ENCODE measurements at regions not wholly inside any gene's neighbourhood (a gene's known extent, or its start where the extent isn't known, plus 50 kb on each side); places are given as distances from the start of the nearest gene placed in this dataset.

- Histone ChIP-seq H3K4me2 (ENCODE audit: extremely low read depth, insufficient read depth, low read length) (no peak overlapping the region), H4K20me1 (ENCODE audit: control insufficient read depth, extremely low read depth, insufficient read depth, low read length) (no peaks in the 10 kb centered on the region), H3K9ac (ENCODE audit: insufficient read depth, low read length) (no peak overlapping the region), H3K79me2 (ENCODE audit: control insufficient read depth, insufficient read depth, low read length) (no peaks in the 10 kb centered on the region), H3K36me3 (ENCODE audit: control insufficient read depth, insufficient read depth, low read length) (no peaks in the 10 kb centered on the region), H3K27ac (ENCODE audit: insufficient read depth, low read length) (no peak overlapping the region), H3K27me3 (ENCODE audit: control insufficient read depth, insufficient read depth, low read length) (no peaks in the 10 kb centered on the region), H3K9me3 (ENCODE audit: control insufficient read depth, insufficient read depth, low read depth, low read length) (no peaks in the 10 kb centered on the region), H3K4me3 (replicated peaks in 1 of 4; ENCODE audit: control extremely low read depth in 1 of 4, insufficient read depth in 1 of 4, low read depth in 3 of 4, low read length in 4 of 4) (no peak overlapping the region), H2AFZ (ENCODE audit: low read length) (no peak overlapping the region), H3K4me1 (ENCODE audit: control insufficient read depth, extremely low read depth, insufficient read depth, low read length) (no peaks in the 10 kb centered on the region)
- DNase-seq (ENCODE audit: low read depth in 2 of 2) = no peak
- no peak for TF ChIP-seq EZH2 (IDR thresholded peaks at IDR 0.05; ENCODE audit: low read length, missing control alignments)
- TF ChIP-seq CTCF (conservative IDR thresholded peaks at IDR 0.05 in 1 of 2, IDR thresholded peaks at IDR 0.05 in 1 of 2; ENCODE audit: low read depth in 1 of 2, low read length in 2 of 2) = no peak
These were observed 104.5 kb upstream of the PKN2 start for GRCh38 chr1:88579598-88579997.

- no peak for DNase-seq (ENCODE audit: low read depth in 2 of 2)
- H3K4me3 ChIP-seq (replicated peaks in 1 of 4; ENCODE audit: control extremely low read depth in 1 of 4, insufficient read depth in 1 of 4, low read depth in 3 of 4, low read length in 4 of 4) = no peak overlapping the region
- TF ChIP-seq CTCF (conservative IDR thresholded peaks at IDR 0.05 in 1 of 2, IDR thresholded peaks at IDR 0.05 in 1 of 2; ENCODE audit: low read depth in 1 of 2, low read length in 2 of 2) (no peak), EZH2 (IDR thresholded peaks at IDR 0.05; ENCODE audit: low read length, missing control alignments) (no peak)
- H3K9ac ChIP-seq (ENCODE audit: insufficient read depth, low read length) = no peak overlapping the region
- no peaks in the 10 kb centered on the region for H3K9me3 ChIP-seq (ENCODE audit: control insufficient read depth, insufficient read depth, low read depth, low read length)
- H3K27ac ChIP-seq (ENCODE audit: insufficient read depth, low read length) = no peak overlapping the region
- H4K20me1 ChIP-seq (ENCODE audit: control insufficient read depth, extremely low read depth, insufficient read depth, low read length) = no peaks in the 10 kb centered on the region
- H3K4me2 ChIP-seq (ENCODE audit: extremely low read depth, insufficient read depth, low read length) = no peak overlapping the region
- H3K79me2 ChIP-seq (ENCODE audit: control insufficient read depth, insufficient read depth, low read length) = no peaks in the 10 kb centered on the region
- H2AFZ ChIP-seq (ENCODE audit: low read length) = no peak overlapping the region
- H3K27me3 ChIP-seq (ENCODE audit: control insufficient read depth, insufficient read depth, low read length) = no peaks in the 10 kb centered on the region
- H3K36me3 ChIP-seq (ENCODE audit: control insufficient read depth, insufficient read depth, low read length) = no peaks in the 10 kb centered on the region
- no peaks in the 10 kb centered on the region for H3K4me1 ChIP-seq (ENCODE audit: control insufficient read depth, extremely low read depth, insufficient read depth, low read length)
These were observed 102.4 kb upstream of the PKN2 start for GRCh38 chr1:88581703-88582102.

GRCh38 chr1:88593358-88593757 is 90.7 kb upstream of the PKN2 start:
- Histone ChIP-seq H3K36me3 (ENCODE audit: control insufficient read depth, insufficient read depth, low read length) (no peaks in the 10 kb centered on the region), H3K27ac (ENCODE audit: insufficient read depth, low read length) (no peak overlapping the region), H3K4me1 (ENCODE audit: control insufficient read depth, extremely low read depth, insufficient read depth, low read length) (no peaks in the 10 kb centered on the region), H3K4me3 (replicated peaks in 1 of 4; ENCODE audit: control extremely low read depth in 1 of 4, insufficient read depth in 1 of 4, low read depth in 3 of 4, low read length in 4 of 4) (no peak overlapping the region), H3K27me3 (ENCODE audit: control insufficient read depth, insufficient read depth, low read length) (no peaks in the 10 kb centered on the region), H3K9me3 (ENCODE audit: control insufficient read depth, insufficient read depth, low read depth, low read length) (no peaks in the 10 kb centered on the region), H3K79me2 (ENCODE audit: control insufficient read depth, insufficient read depth, low read length) (no peaks in the 10 kb centered on the region), H4K20me1 (ENCODE audit: control insufficient read depth, extremely low read depth, insufficient read depth, low read length) (no peaks in the 10 kb centered on the region), H2AFZ (ENCODE audit: low read length) (no peak overlapping the region), H3K9ac (ENCODE audit: insufficient read depth, low read length) (no peak overlapping the region), H3K4me2 (ENCODE audit: extremely low read depth, insufficient read depth, low read length) (no peak overlapping the region)
- no peak for DNase-seq (ENCODE audit: low read depth in 2 of 2)
- TF ChIP-seq EZH2 (IDR thresholded peaks at IDR 0.05; ENCODE audit: low read length, missing control alignments) = no peak
- no peak for TF ChIP-seq CTCF (conservative IDR thresholded peaks at IDR 0.05 in 1 of 2, IDR thresholded peaks at IDR 0.05 in 1 of 2; ENCODE audit: low read depth in 1 of 2, low read length in 2 of 2)

Measured in fibroblast of lung (primary cell).